Large intestine (tissue), 3 donors: ENCODE measurements at regions not wholly inside any gene's neighbourhood (a gene's known extent, or its start where the extent isn't known, plus 50 kb on each side); places are given as distances from the start of the nearest gene placed in this dataset.
A peak's percentile ranks its signal among the peaks of the same experiment; 100 is the strongest.

Experiments used
- DNase-seq, 2 donors: peaks; one replicate each; pipeline versions ENCODE4 v3.0.0 to v3.0.0-alpha.2; 2013
- H3K27ac ChIP-seq: one replicate; pipeline ENCODE4 v1.5.1; 2013; ENCODE audit warnings: low read length
- H3K27me3 ChIP-seq: 2 replicates; pipeline ENCODE4 v1.6.1; 2013; ENCODE audit warnings: low read length; ENCODE audit not compliant: control insufficient read depth, insufficient read depth
- H3K36me3 ChIP-seq: 2 replicates; pipeline ENCODE4 v1.6.1; 2013; ENCODE audit warnings: low read length; ENCODE audit not compliant: control insufficient read depth, insufficient read depth
- H3K4me1 ChIP-seq: one replicate; pipeline ENCODE4 v1.6.1; 2013; ENCODE audit warnings: low read length; ENCODE audit not compliant: control insufficient read depth, insufficient read depth
- H3K4me3 ChIP-seq: one replicate; pipeline ENCODE4 v1.5.1; 2013; ENCODE audit warnings: low read length
- H3K9me3 ChIP-seq: one replicate; pipeline ENCODE4 v1.6.1; 2013; ENCODE audit warnings: mild to moderate bottlenecking, low read depth, low read length, moderate library complexity; ENCODE audit not compliant: control insufficient read depth
- WGBS: methylation state at CpG from one replicate; pipeline ENCODE4 v1.1.5; 2013; ENCODE audit warnings: low lambda C conversion rate; ENCODE audit not compliant: insufficient coverage; 5-methylcytosine and 5-hydroxymethylcytosine counted together

DNA sequence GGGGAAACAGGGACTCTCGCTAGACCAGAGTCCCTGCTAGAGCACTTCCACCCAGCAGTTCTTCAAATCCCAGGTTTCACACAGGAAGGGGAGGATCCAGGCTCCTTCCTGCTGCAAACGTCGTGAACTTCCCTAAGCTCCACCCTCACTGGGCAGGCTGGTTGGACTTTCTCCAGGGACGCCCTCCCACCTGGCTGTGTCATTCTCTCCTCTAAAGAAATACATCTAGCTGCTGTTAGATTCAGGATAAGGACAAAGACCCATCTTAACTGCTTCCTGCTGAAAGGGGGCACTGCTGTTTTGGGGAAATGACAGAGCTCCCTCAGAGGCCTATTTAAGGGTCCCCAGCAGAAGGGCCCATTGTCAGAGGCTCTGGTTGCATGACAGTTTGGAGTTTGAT, 230.7 kb downstream of the SEMA6A start:
- no peak overlapping the region for H3K27ac ChIP-seq
- peak in 1 of 2 donors; percentile 8 for DNase-seq
- no peaks in the 10 kb centered on the region for H3K27me3 ChIP-seq
- H3K4me3 ChIP-seq = no peak overlapping the region
- no CpG with 5 or more reads among the region's 4 CpGs for WGBS
- H3K36me3 ChIP-seq = no peaks in the 10 kb centered on the region
- H3K4me1 ChIP-seq = no peaks in the 10 kb centered on the region
- H3K9me3 ChIP-seq = peaks cover 18% of the 10 kb centered on the region
